ENCODE measurements at regions not wholly inside any gene's neighbourhood (a gene's known extent, or its start where the extent isn't known, plus 50 kb on each side); places are given as distances from the start of the nearest gene placed in this dataset.

- no peak for TF ChIP-seq CTCF (IDR thresholded peaks at IDR 0.05)
- no peak for TF ChIP-seq POLR2AphosphoS5 (IDR thresholded peaks at IDR 0.05)
- no peak for TF ChIP-seq POLR2A (IDR thresholded peaks at IDR 0.05)
Measured at GRCh38 chrY:19075471-19076253, 302.1 kb upstream of the HSFY2 start.
